IMR-90 (cell line): ENCODE measurements at regions not wholly inside any gene's neighbourhood (a gene's known extent, or its start where the extent isn't known, plus 50 kb on each side); places are given as distances from the start of the nearest gene placed in this dataset.

Experiments used
- CEBPB ChIP-seq: IDR thresholded peaks from 2 replicates; pipeline ENCODE4 v1.6.1; 2012; ENCODE audit warnings: low read depth, low read length, improper control_type of control experiment
- CTCF ChIP-seq: conservative IDR thresholded peaks from 2 replicates; pipeline ENCODE4 v1.5.1; 2012; ENCODE audit warnings: mild to moderate bottlenecking, low read depth, low read length, improper control_type of control experiment
- MAZ ChIP-seq: IDR thresholded peaks from 2 replicates; pipeline ENCODE4 v1.6.1; 2012; ENCODE audit warnings: low read depth, mild to moderate bottlenecking, low read length, improper control_type of control experiment, moderate library complexity, borderline replicate concordance
- POLR2A ChIP-seq: IDR thresholded peaks from 2 replicates; pipeline ENCODE4 v1.6.1; 2012; ENCODE audit warnings: mild to moderate bottlenecking, low read depth, low read length

- TF ChIP-seq CTCF (no peak), POLR2A (no peak), CEBPB (no peak), MAZ (no peak)
These were observed 735.4 kb upstream of the GRM7 start for GRCh38 chr3:6125520-6125919.
